ENCODE measurements at regions not wholly inside any gene's neighbourhood (a gene's known extent, or its start where the extent isn't known, plus 50 kb on each side); places are given as distances from the start of the nearest gene placed in this dataset.
"Not testable (repeated sequence)": the region's sequence is repeated elsewhere in the genome, so short reads cannot be mapped to it uniquely, and the experiment has no call there.

DNA sequence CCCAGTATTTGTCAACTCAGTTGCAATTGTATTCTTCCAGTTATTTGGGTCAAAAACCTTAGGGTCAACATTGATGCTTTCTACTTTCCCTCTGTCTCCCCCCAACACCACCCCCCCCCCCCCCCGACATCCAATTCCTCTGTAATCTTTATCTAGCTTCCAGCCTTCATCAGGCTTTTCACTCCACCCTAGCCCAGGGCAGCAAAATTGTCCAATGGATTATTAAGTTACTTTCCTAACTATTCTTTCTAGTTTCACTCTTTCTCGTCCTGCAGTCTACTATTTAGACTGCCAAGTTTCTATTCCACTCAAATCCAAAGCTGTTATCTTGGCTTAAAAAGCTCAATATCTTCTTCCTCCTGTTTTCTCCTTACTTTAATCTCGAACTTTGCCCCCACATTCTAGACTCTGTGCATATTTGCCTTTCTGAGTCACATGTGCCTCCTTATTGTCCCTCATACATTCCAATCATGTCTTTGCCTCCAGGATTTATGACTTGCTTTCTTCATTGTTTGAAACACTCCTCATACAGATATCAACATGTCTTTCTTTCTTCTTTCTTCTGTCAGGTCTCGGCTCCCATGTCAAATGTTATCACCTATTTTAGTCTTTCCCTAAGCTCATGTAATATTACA, 196.6 kb upstream of the TMEM196 start:
- ATAC-seq (no peak), DNase-seq (no peak)
- intact Hi-C loops (cut with micrococcal nuclease) = no loop called here

DNA sequence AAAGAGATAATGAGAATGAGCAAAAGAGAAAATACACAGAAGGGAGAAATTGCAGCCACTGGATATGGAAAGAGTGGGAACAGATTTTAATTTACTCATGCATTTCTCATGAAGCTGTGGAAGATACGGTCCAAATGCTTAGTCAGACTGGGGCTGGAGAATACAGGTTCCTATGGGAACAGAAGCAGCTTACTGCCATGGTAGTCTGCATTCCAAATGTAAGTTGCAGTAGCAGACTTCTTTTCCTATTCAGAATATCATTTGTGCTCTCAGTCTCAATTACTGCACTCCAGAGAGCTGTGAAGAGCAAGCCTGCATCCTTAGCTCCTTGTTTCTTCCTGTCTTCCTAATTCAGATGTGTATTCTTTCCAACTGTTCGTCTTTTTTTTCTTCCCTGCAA, 190.8 kb upstream of the TMEM196 start:
- intact Hi-C loops (cut with micrococcal nuclease) = no loop called here
- no peak for DNase-seq
- ATAC-seq = peak; percentile 63

DNA sequence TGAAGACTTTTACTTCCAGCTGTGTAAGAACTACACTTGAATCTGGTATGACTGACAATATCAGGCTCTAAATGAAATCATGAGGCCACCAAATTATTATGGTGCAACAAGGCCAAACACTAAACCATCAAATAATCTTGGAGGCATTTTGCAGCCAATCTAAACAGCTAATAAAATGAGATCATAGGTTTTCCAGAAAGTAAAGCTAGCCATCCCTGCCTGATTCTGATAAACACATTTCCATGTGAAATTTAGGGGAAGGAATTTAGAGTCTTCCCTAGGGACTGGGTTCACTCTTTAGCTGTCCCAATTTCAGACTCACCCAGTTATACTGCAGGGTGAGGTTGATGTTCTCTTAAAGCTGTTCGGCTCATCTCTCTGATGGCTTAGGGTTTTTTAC, 190.3 kb upstream of the TMEM196 start:
- intact Hi-C loops (cut with micrococcal nuclease) = no loop called here
- DNase-seq = no peak
- ATAC-seq = peak; percentile 50

GRCh38 chr7:19958309-19958896, 185.0 kb upstream of the TMEM196 start:
- DNase-seq = no peak
- ATAC-seq = no peak
- intact Hi-C loops (cut with micrococcal nuclease) = no loop called here

DNA sequence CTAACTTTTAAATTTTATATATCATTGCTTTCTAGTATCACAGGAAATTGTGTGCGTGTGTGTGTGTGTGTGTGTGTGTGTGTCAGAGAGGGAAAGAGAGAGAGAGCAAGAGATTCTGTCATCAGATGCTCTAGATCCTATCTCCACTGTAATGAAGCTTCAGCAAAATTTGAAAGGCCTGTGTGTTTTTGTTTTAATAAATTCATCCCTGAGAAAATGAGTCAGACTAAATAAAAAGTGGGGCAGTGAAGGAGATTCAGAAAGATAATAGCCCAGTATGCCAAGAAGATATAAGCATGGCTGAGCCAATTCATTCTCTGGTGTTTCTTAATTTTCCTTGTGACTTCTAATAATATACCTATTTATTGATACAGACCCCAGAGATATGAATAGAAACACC, 184.2 kb upstream of the TMEM196 start:
- intact Hi-C loops (cut with micrococcal nuclease) = no loop called here
- DNase-seq (no peak), ATAC-seq (no peak)

GRCh38 chr7:19954166-19954565, 180.7 kb upstream of the TMEM196 start:
- intact Hi-C loops (cut with micrococcal nuclease); ATAC-seq; DNase-seq: not testable (repeated sequence)

DNA sequence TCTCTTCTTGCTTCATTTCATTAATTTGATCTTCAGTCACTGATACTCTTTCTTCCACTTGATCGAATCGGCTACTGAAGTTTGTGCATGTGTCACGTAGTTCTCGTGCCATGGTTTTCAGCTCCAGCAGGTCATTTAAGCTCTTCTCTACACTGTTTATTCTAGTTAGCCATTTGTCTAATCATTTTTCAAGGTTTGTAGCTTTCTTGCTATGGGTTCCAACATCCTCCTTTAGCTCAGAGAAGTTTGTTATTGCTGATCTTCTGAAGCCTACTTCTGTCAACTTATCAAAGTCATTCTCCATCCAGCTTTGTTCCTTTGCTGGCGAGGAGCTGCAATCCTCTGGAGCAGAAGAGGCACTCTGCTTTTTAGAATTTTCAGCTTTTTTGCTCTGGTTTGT, 180.0 kb upstream of the TMEM196 start:
- intact Hi-C loops (cut with micrococcal nuclease); ATAC-seq; DNase-seq: not testable (repeated sequence)

DNA sequence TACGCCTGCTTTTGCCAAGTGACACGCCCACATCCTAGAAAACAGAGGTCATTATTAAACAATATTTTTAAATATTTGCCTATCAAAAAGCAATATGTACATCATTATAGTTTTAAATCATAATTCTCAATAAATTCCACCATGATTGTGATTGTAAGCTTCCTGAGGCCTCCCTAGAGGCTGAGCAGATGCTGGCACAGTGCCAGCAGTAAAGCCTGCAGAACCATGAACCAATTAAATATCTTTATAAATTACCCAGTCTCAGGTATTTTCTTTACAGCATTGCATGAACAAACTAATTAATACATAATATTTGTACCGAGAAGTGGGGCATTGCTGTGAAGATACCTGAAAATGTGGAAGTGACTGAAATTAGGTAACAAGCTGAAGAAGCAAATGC, 174.7 kb upstream of the TMEM196 start:
- intact Hi-C loops (cut with micrococcal nuclease) = no loop called here
- DNase-seq (no peak), ATAC-seq (no peak)

DNA sequence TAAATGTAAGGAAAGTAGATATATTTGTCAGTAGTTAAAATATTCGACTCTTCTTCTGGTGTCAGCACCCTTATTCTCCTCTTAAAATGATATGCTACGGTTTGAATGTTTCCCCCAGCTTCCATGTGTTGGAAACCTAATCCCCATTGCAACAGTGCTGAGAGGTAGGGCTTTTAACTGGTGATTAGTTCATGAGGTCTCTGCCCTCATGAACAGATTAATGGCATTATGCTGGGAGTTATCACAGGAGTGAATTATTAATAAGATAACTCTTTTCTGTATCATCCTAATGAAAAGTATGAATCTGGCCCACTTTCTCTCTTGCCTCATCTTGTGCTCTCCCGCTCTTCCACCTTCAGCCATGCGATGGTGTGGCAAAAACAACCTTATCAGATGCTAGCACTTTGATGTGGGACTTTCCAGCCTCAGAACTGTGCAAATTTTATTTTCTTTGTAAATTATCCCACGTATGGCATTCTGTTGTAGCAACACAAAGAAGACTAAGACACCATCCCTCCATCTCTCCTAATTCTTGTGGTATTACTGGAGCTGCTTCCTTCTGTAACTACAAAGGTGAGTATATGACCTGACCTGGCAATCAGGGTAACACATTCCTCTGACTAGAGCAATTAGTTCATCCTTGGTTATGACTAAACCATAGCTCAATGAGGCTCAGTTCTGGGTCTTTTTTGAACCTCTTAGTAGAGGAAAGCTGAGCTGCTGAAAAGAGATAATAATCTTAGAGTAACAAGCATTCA, 171.1 kb upstream of the TMEM196 start:
- no peak for DNase-seq
- intact Hi-C loops (cut with micrococcal nuclease) = no loop called here
- no peak for ATAC-seq

DNA sequence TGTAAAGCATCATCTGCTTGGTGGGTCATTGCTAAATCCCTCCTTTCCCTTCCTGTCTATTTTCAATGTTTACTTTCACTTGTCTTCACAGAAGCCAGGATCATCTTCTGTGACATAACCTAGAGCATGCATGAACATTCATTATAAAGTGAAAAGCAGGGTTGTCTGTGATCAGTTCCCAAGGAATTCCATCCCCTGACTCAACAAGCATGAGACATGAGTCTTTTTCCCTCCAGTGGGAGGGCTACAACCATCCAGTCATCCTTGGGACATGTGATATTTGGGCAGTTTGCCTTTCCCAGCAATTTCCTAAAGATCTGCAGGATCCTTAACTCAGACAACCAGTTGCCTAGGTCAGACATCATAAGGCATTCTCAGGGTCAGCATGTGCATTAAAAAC, 166.3 kb upstream of the TMEM196 start:
- DNase-seq (no peak), ATAC-seq (no peak)
- intact Hi-C loops (cut with micrococcal nuclease) = no loop called here

DNA sequence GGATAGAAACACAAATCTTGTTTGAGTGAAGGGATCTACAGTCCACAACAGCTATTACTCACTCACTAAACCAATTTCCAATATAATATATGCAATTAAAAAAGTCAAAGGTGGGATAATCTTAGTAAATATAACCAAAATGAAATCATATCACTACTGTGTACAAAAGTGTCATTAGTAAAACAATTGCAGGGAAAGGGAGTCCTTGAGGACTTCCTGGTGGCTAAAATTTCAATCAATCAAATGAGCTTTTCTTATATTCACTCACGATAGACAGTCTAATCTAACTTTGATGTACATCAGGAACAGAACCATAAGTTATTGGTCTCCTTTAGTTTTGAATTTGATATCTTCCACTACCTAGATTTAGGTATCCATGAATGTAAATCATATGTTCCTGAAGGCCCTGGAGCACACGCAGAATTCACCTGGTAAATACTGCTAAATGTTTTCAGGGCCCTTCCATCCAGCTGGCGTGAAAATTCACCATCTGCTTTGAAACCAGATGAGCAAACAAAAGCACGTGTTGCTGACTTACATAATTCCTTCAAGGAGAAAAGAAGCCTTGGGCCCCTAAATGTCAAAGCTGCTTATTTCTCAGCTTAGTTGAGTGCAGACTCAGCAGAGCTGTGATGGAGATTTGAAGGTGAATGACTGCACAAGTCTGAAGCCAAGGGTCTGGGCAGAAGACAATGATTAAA, 159.3 kb upstream of the TMEM196 start:
- no peak for DNase-seq
- ATAC-seq = no peak
- intact Hi-C loops (cut with micrococcal nuclease) = no loop called here

- ATAC-seq (no peak), DNase-seq (no peak)
- intact Hi-C loops (cut with micrococcal nuclease) = no loop called here
Observed at GRCh38 chr7:19930851-19931250, 157.4 kb upstream of the TMEM196 start.

- ATAC-seq = no peak
- intact Hi-C loops (cut with micrococcal nuclease) = no loop called here
Observed at GRCh38 chr7:19930051-19930450, 156.6 kb upstream of the TMEM196 start.

DNA sequence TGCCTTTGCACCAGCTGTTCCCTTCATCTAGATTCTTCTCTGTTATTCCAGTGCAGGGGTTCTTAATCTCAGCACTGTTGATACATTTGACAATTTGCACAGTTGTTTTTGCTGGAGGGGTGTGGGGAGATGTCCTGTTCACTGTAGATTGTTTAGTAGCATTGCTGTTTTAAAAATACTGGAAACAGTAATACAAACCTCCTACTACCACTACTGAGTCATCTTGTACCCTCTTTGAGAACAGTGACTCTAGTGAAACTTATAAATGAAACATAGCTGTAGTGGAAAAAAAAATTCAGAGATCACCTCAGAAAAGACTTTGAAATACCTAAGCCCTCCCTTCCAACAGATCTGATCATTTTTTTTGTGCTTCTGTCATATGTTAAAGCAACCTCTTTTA, 154.8 kb upstream of the TMEM196 start:
- intact Hi-C loops (cut with micrococcal nuclease) = no loop called here
- ATAC-seq = no peak

More at GRCh38 chr7:19930051-19930450, 156.6 kb upstream of the TMEM196 start:
- no peak for DNase-seq

GRCh38 chr7:19920705-19921104, 147.3 kb upstream of the TMEM196 start:
- intact Hi-C loops (cut with micrococcal nuclease) = no loop called here
- no peak for DNase-seq
- ATAC-seq = no peak

More for the DNA sequence above, 154.8 kb upstream of the TMEM196 start:
- no peak for DNase-seq

DNA sequence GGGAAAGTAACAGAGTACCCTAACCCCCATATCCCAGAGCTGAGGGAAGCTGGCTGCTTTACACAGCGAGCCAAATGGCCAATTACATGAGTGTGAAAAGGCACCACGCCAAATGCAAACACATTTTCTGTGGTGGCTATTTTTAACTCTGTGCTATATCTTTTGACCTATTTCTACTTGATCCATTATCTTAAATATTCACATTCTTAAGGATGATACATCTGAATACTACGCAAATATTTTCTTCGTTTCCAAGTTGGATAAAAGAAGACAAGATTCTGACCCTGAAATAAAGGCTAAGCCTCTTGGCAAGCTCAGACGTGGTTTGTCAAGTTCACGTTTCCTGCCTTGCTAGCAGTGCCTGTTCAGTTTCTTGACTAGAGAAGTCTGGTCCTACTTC, 146.7 kb upstream of the TMEM196 start:
- ATAC-seq = no peak
- intact Hi-C loops (cut with micrococcal nuclease) = no loop called here
- no peak for DNase-seq

DNA sequence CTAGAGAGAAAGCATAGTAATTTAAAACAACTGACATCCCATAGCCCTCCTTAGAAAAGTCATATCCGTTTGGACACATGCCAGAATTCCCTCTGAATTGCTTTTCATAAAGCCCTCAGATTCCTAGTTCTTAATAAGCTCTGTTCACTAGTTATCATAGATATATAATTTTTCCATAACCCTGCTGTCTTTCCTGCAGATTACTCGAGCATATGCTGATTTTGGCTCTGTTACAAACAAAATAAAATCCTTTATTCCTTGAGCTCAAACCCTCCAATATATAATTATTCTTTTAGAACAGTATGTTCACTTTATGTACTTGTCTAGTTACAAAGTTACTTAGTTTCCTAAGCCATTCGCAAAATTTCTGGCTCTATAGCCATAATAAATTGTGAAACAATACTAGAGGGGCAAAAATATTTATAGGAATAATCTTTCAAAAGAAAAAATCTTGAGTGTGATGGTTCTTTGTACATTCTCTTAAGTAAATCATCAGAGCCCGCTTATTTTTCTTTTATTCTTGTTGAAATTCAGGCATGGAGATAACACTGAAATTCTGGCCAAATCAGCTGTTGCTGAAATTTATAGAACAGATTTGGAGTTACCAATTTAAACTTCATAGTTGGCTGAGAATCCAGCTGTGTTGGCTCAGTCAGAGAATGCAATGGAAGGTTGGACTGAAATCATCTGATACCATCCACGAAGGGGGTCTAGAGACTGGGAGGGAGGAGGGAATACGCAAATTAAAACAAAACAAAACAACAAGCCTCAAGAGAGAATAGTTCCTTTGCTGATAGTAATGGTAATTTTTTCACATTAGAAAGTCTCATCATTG, 146.1 kb upstream of the TMEM196 start:
- DNase-seq (no peak), ATAC-seq (peak; percentile 24)
- intact Hi-C loops (cut with micrococcal nuclease) = no loop called here

DNA sequence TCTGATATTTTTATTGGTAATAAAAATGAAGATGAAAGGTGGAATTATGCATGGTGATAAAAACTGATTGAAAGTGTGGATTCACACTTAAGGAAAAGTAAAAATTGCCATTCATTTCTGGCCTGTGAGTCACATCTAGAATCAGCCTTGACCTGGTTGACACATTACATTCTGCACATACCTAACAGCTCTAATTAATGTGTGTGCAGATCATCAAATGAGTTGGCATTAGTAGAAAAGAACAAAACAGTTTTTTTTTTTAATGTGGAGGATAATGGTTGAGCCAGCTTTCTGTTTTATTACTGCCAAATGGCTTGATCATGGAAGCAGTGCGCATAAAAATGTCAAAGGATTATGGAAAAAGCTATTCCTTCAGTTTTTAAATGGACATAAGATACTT, 142.6 kb upstream of the TMEM196 start:
- intact Hi-C loops (cut with micrococcal nuclease) = no loop called here
- DNase-seq = no peak
- ATAC-seq = no peak

- DNase-seq (no peak), ATAC-seq (no peak)
- intact Hi-C loops (cut with micrococcal nuclease) = no loop called here
Observed at GRCh38 chr7:19915596-19915995, 142.2 kb upstream of the TMEM196 start.
